Activated CD4-positive, alpha-beta memory T cell treated with anti-CD3 and anti-CD28 coated beads for 36 hours (primary cell): ENCODE measurements at regions not wholly inside any gene's neighbourhood (a gene's known extent, or its start where the extent isn't known, plus 50 kb on each side); places are given as distances from the start of the nearest gene placed in this dataset.

Source experiments
- CTCF ChIA-PET: fragments of 350-600 bp; sonication (Branson Sonifier 250); formaldehyde crosslinking; loops from one replicate; lab custom pipeline; 2021; ENCODE audit warnings: antibody characterized with exemption, inconsistent platforms; lab: Charles Lee
- POLR2A ChIA-PET: fragments of 350-600 bp; sonication (Branson Sonifier 250); formaldehyde crosslinking; loops from one replicate; lab custom pipeline; 2021; ENCODE audit warnings: antibody characterized with exemption; lab: Charles Lee
- DNase-seq: peaks from one replicate; pipeline ENCODE4 v3.0.0-alpha.2; 2020
- H3K27ac Mint-ChIP-seq: one replicate; pipeline ENCODE4 v1.8.0; 2021; ENCODE audit warnings: mixed read lengths
- H3K27me3 Mint-ChIP-seq: one replicate; pipeline ENCODE4 v1.8.0; 2021; ENCODE audit warnings: mixed read lengths
- H3K36me3 Mint-ChIP-seq: one replicate; pipeline ENCODE4 v1.8.0; 2021; ENCODE audit warnings: mixed read lengths
- H3K4me1 Mint-ChIP-seq: one replicate; pipeline ENCODE4 v1.8.0; 2021; ENCODE audit warnings: low read depth, mixed read lengths
- H3K4me3 Mint-ChIP-seq: one replicate; pipeline ENCODE4 v1.8.0; 2021; ENCODE audit warnings: mild to moderate bottlenecking, mixed read lengths
- H3K9me3 Mint-ChIP-seq: one replicate; pipeline ENCODE4 v1.8.0; 2021; ENCODE audit warnings: mixed read lengths
- intact Hi-C: fragments of 100-400 bp; cut with micrococcal nuclease; formaldehyde crosslinking; loops from one replicate; pipeline ENCODE4 v1.15.1; 2023

GRCh38 chr4:116862592-116862991 is 222.8 kb downstream of the TRAM1L1 start:
- no peaks in the 10 kb centered on the region for H3K4me1 Mint-ChIP-seq
- no peaks in the 10 kb centered on the region for H3K27me3 Mint-ChIP-seq
- no peak overlapping the region for H3K27ac Mint-ChIP-seq
- ChIA-PET CTCF (no interaction called here), POLR2A (no interaction called here)
- peaks cover 4% of the 10 kb centered on the region for H3K9me3 Mint-ChIP-seq
- DNase-seq = no peak
- intact Hi-C loops = no loop called here
- no peak overlapping the region for H3K4me3 Mint-ChIP-seq
- no peaks in the 10 kb centered on the region for H3K36me3 Mint-ChIP-seq

- intact Hi-C loops = no loop called here
- Mint-ChIP-seq H3K36me3 (no peaks in the 10 kb centered on the region), H3K4me1 (no peaks in the 10 kb centered on the region), H3K27me3 (no peaks in the 10 kb centered on the region), H3K9me3 (peaks cover 4% of the 10 kb centered on the region), H3K4me3 (no peak overlapping the region), H3K27ac (no peak overlapping the region)
- ChIA-PET CTCF (no interaction called here), POLR2A (no interaction called here)
- no peak for DNase-seq
These were observed 224.5 kb downstream of the TRAM1L1 start for GRCh38 chr4:116860891-116861290.

- Mint-ChIP-seq H3K9me3 (peaks cover 14% of the 10 kb centered on the region), H3K36me3 (no peaks in the 10 kb centered on the region), H3K27me3 (no peaks in the 10 kb centered on the region), H3K4me1 (no peaks in the 10 kb centered on the region), H3K27ac (no peak overlapping the region), H3K4me3 (no peak overlapping the region)
- intact Hi-C loops = no loop called here
- ChIA-PET POLR2A (no interaction called here), CTCF (no interaction called here)
- no peak for DNase-seq
These were observed 235.8 kb downstream of the TRAM1L1 start for GRCh38 chr4:116849620-116850019.

GRCh38 chr4:116847616-116848015 is 237.8 kb downstream of the TRAM1L1 start:
- ChIA-PET CTCF (no interaction called here), POLR2A (no interaction called here)
- Mint-ChIP-seq H3K27ac (no peak overlapping the region), H3K36me3 (no peaks in the 10 kb centered on the region), H3K4me1 (no peaks in the 10 kb centered on the region), H3K9me3 (peaks cover 16% of the 10 kb centered on the region), H3K4me3 (no peak overlapping the region), H3K27me3 (no peaks in the 10 kb centered on the region)
- no peak for DNase-seq
- intact Hi-C loops = no loop called here

GRCh38 chr4:116839826-116840225 is 245.6 kb downstream of the TRAM1L1 start:
- Mint-ChIP-seq H3K27ac (no peak overlapping the region), H3K4me3 (no peak overlapping the region), H3K27me3 (no peaks in the 10 kb centered on the region), H3K4me1 (no peaks in the 10 kb centered on the region), H3K36me3 (no peaks in the 10 kb centered on the region), H3K9me3 (peaks cover 6% of the 10 kb centered on the region)
- CTCF ChIA-PET = no interaction called here
- intact Hi-C loops = no loop called here
- POLR2A ChIA-PET = no interaction called here
- no peak for DNase-seq

- intact Hi-C loops = no loop called here
These were observed 246.8 kb downstream of the TRAM1L1 start for GRCh38 chr4:116838609-116839008.

GRCh38 chr4:116829187-116829586 is 256.2 kb downstream of the TRAM1L1 start:
- no peak overlapping the region for H3K27ac Mint-ChIP-seq
- no peak for DNase-seq
- intact Hi-C loops = no loop called here
- H3K4me1 Mint-ChIP-seq = no peaks in the 10 kb centered on the region
- H3K27me3 Mint-ChIP-seq = no peaks in the 10 kb centered on the region
- ChIA-PET CTCF (no interaction called here), POLR2A (no interaction called here)
- H3K9me3 Mint-ChIP-seq = peaks cover 17% of the 10 kb centered on the region
- no peaks in the 10 kb centered on the region for H3K36me3 Mint-ChIP-seq
- no peak overlapping the region for H3K4me3 Mint-ChIP-seq

More at GRCh38 chr4:116838609-116839008, 246.8 kb downstream of the TRAM1L1 start:
- POLR2A ChIA-PET = no interaction called here
- no peak for DNase-seq
- H3K27ac Mint-ChIP-seq = no peak overlapping the region
- no peaks in the 10 kb centered on the region for H3K36me3 Mint-ChIP-seq
- H3K4me1 Mint-ChIP-seq = no peaks in the 10 kb centered on the region
- CTCF ChIA-PET = no interaction called here
- H3K9me3 Mint-ChIP-seq = peaks cover 13% of the 10 kb centered on the region
- no peaks in the 10 kb centered on the region for H3K27me3 Mint-ChIP-seq
- H3K4me3 Mint-ChIP-seq = no peak overlapping the region

GRCh38 chr4:116824172-116824571 is 261.2 kb downstream of the TRAM1L1 start:
- no peaks in the 10 kb centered on the region for H3K36me3 Mint-ChIP-seq
- peaks cover 9% of the 10 kb centered on the region for H3K9me3 Mint-ChIP-seq
- intact Hi-C loops = no loop called here
- H3K4me1 Mint-ChIP-seq = no peaks in the 10 kb centered on the region
- ChIA-PET POLR2A (no interaction called here), CTCF (no interaction called here)
- H3K27ac Mint-ChIP-seq = no peak overlapping the region
- no peak overlapping the region for H3K4me3 Mint-ChIP-seq
- DNase-seq = no peak
- no peaks in the 10 kb centered on the region for H3K27me3 Mint-ChIP-seq

GRCh38 chr4:116811730-116812129 is 273.6 kb downstream of the TRAM1L1 start:
- Mint-ChIP-seq H3K36me3 (no peaks in the 10 kb centered on the region), H3K27ac (no peak overlapping the region), H3K4me3 (no peak overlapping the region), H3K27me3 (no peaks in the 10 kb centered on the region), H3K9me3 (peaks cover 13% of the 10 kb centered on the region), H3K4me1 (no peaks in the 10 kb centered on the region)
- no peak for DNase-seq
- CTCF ChIA-PET = no interaction called here
- intact Hi-C loops = no loop called here
- POLR2A ChIA-PET = no interaction called here

- intact Hi-C loops = no loop called here
- Mint-ChIP-seq H3K9me3 (no peaks in the 10 kb centered on the region), H3K27me3 (no peaks in the 10 kb centered on the region), H3K36me3 (no peaks in the 10 kb centered on the region), H3K27ac (no peak overlapping the region), H3K4me1 (no peaks in the 10 kb centered on the region), H3K4me3 (no peak overlapping the region)
- ChIA-PET CTCF (no interaction called here), POLR2A (no interaction called here)
- DNase-seq = no peak
These were observed 289.4 kb downstream of the TRAM1L1 start for GRCh38 chr4:116796022-116796421.

GRCh38 chr4:116788723-116789122 is 296.7 kb downstream of the TRAM1L1 start:
- H3K27ac Mint-ChIP-seq = no peak overlapping the region
- no peak overlapping the region for H3K4me3 Mint-ChIP-seq
- no peaks in the 10 kb centered on the region for H3K36me3 Mint-ChIP-seq
- no peaks in the 10 kb centered on the region for H3K9me3 Mint-ChIP-seq
- H3K4me1 Mint-ChIP-seq = no peaks in the 10 kb centered on the region
- intact Hi-C loops = no loop called here
- ChIA-PET POLR2A (no interaction called here), CTCF (no interaction called here)
- DNase-seq = no peak
- no peaks in the 10 kb centered on the region for H3K27me3 Mint-ChIP-seq

- H3K27ac Mint-ChIP-seq = no peak overlapping the region
- H3K9me3 Mint-ChIP-seq = no peaks in the 10 kb centered on the region
- ChIA-PET POLR2A (no interaction called here), CTCF (no interaction called here)
- H3K27me3 Mint-ChIP-seq = no peaks in the 10 kb centered on the region
- intact Hi-C loops = no loop called here
- no peaks in the 10 kb centered on the region for H3K4me1 Mint-ChIP-seq
- DNase-seq = no peak
- no peak overlapping the region for H3K4me3 Mint-ChIP-seq
- no peaks in the 10 kb centered on the region for H3K36me3 Mint-ChIP-seq
These were observed 330.3 kb downstream of the TRAM1L1 start for GRCh38 chr4:116755051-116755450.

- intact Hi-C loops = no loop called here
- ChIA-PET POLR2A (no interaction called here), CTCF (no interaction called here)
- H3K36me3 Mint-ChIP-seq = no peaks in the 10 kb centered on the region
- no peak overlapping the region for H3K4me3 Mint-ChIP-seq
- no peaks in the 10 kb centered on the region for H3K9me3 Mint-ChIP-seq
- no peaks in the 10 kb centered on the region for H3K27me3 Mint-ChIP-seq
- H3K4me1 Mint-ChIP-seq = no peaks in the 10 kb centered on the region
- no peak overlapping the region for H3K27ac Mint-ChIP-seq
- DNase-seq = no peak
These were observed 333.3 kb downstream of the TRAM1L1 start for GRCh38 chr4:116752027-116752426.

- intact Hi-C loops = no loop called here
- peaks cover 2% of the 10 kb centered on the region for H3K9me3 Mint-ChIP-seq
- H3K36me3 Mint-ChIP-seq = no peaks in the 10 kb centered on the region
- H3K4me3 Mint-ChIP-seq = no peak overlapping the region
- H3K4me1 Mint-ChIP-seq = no peaks in the 10 kb centered on the region
- no peaks in the 10 kb centered on the region for H3K27me3 Mint-ChIP-seq
- POLR2A ChIA-PET = no interaction called here
- CTCF ChIA-PET = no interaction called here
- no peak overlapping the region for H3K27ac Mint-ChIP-seq
- no peak for DNase-seq
These were observed 348.6 kb downstream of the TRAM1L1 start for GRCh38 chr4:116736756-116737155.
